A673 (cell line): ENCODE measurements at regions not wholly inside any gene's neighbourhood (a gene's known extent, or its start where the extent isn't known, plus 50 kb on each side); places are given as distances from the start of the nearest gene placed in this dataset.
A peak's percentile ranks its signal among the peaks of the same experiment; 100 is the strongest.

Source experiments
- BruUV-seq: library from RNA; stranded (reverse); fragments of 400-500 nt; replicated peaks from 2 replicates; lab custom pipeline; 2021; lab: Mats Ljungman, UMichigan
- CTCF ChIA-PET: fragments of 300-600 bp; sonication (Branson Sonifier 250); formaldehyde crosslinking; loops from one replicate; lab custom pipeline; 2022; ENCODE audit warnings: antibody characterized with exemption; lab: Charles Lee
- POLR2A ChIA-PET: fragments of 300-600 bp; sonication (Branson Sonifier 250); formaldehyde crosslinking; loops from one replicate; lab custom pipeline; 2022; ENCODE audit warnings: antibody characterized with exemption; ENCODE audit not compliant: low non-redundant PET; lab: Charles Lee
- DNase-seq: peaks from one replicate; pipeline ENCODE4 v3.0.0-alpha.2; 2015; ENCODE audit warnings: low spot score
- H3K27ac ChIP-seq: fragments of 200-600 bp; sonication (generic); 2 replicates; pipeline ENCODE4 v1.5.1; 2016; ENCODE audit warnings: mixed run types, low read depth, mild to moderate bottlenecking, mixed read lengths, antibody characterized with exemption, low read length; ENCODE audit not compliant: poor library complexity, severe bottlenecking
- H3K27me3 ChIP-seq: fragments of 200-600 bp; sonication (generic); replicated peaks from 2 replicates; pipeline ENCODE4 v1.6.1; 2017; ENCODE audit warnings: mixed run types, low read depth, mild to moderate bottlenecking, mixed read lengths, antibody characterized with exemption, low read length; ENCODE audit not compliant: insufficient read depth, poor library complexity
- H3K36me3 ChIP-seq: fragments of 200-600 bp; sonication (generic); 2 replicates; pipeline ENCODE4 v1.6.1; 2016; ENCODE audit warnings: mixed run types, mild to moderate bottlenecking, mixed read lengths, antibody characterized with exemption, low read length; ENCODE audit not compliant: insufficient read depth, poor library complexity, severe bottlenecking
- H3K4me1 ChIP-seq: fragments of 200-600 bp; sonication (generic); 2 replicates; pipeline ENCODE4 v1.6.1; 2017; ENCODE audit warnings: mixed run types, mild to moderate bottlenecking, mixed read lengths, antibody characterized with exemption, low read length; ENCODE audit not compliant: insufficient read depth, poor library complexity, severe bottlenecking
- H3K4me3 ChIP-seq: fragments of 200-600 bp; sonication (generic); 2 replicates; pipeline ENCODE4 v1.5.1; 2016; ENCODE audit warnings: low read depth, mixed run types, mild to moderate bottlenecking, mixed read lengths, low read length; ENCODE audit not compliant: poor library complexity, severe bottlenecking
- H3K9me3 ChIP-seq: fragments of 200-600 bp; sonication (generic); 2 replicates; pipeline ENCODE4 v1.6.1; 2016; ENCODE audit warnings: mixed run types, low read depth, mild to moderate bottlenecking, mixed read lengths, antibody characterized with exemption, low read length; ENCODE audit not compliant: poor library complexity, severe bottlenecking
- EZH2 ChIP-seq: fragments of 200-600 bp; sonication (generic); IDR thresholded peaks from 2 replicates; pipeline ENCODE4 v1.6.1; 2017; ENCODE audit warnings: borderline replicate concordance, low read depth, mild to moderate bottlenecking, mixed read lengths, antibody characterized with exemption, low read length; ENCODE audit not compliant: poor library complexity, severe bottlenecking
- intact Hi-C: fragments of 100-400 bp; cut with micrococcal nuclease; formaldehyde crosslinking; loops from one replicate; pipeline ENCODE4 v1.10.0; 2022; ENCODE audit not compliant: unreplicated experiment
- TF ChIP-seq, protein P1 (sequence below): fragments of 300-800, 200-600 bp; sonication (generic); conservative IDR thresholded peaks from 2 replicates; pipeline ENCODE4 v1.5.1; 2017; ENCODE audit warnings: low read depth, mild to moderate bottlenecking, antibody characterized with exemption, low read length, moderate library complexity, mixed read lengths

DNA sequence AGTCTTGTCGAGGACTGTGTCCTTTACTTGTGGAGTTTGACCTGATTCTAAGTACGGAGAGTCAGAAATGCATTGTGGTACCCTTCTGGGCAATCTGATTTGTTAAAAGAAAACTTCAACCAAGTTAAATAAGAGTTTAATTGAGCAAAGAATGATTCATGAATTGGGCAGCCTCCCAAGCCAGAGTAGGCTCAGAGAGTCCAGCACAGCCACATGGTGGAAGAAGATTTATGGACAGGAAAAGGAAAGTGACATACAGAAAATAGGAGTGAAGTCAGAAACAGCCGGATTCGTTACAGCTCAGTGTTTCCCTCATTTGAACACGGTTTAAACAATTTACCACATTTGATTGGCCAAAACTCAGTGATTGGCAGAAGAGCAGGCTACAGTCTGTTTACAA, 329.2 kb downstream of the DHX35 start:
- intact Hi-C loops, result no loop called here
- POLR2A ChIA-PET, result no interaction called here

DNA sequence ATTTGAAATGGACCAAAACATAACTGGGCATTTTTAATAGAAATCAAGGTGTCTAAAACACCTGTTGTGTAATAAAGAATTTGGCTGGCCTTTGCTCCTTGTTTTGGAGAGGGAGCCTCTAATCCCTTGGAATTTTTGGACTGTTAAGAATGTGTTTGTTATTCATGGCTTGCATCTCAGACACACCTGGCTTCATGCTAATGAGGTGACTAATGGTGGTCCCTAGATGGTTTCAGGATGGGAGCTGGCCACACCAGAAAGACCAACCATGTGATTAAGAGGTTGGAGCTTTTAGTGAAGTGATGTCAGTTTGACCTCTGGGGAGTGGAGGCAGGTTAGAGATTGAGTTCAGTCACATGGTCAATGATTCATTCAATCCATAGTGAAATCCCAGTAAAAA, 328.4 kb downstream of the DHX35 start:
- TF ChIP-seq, protein P1, sequence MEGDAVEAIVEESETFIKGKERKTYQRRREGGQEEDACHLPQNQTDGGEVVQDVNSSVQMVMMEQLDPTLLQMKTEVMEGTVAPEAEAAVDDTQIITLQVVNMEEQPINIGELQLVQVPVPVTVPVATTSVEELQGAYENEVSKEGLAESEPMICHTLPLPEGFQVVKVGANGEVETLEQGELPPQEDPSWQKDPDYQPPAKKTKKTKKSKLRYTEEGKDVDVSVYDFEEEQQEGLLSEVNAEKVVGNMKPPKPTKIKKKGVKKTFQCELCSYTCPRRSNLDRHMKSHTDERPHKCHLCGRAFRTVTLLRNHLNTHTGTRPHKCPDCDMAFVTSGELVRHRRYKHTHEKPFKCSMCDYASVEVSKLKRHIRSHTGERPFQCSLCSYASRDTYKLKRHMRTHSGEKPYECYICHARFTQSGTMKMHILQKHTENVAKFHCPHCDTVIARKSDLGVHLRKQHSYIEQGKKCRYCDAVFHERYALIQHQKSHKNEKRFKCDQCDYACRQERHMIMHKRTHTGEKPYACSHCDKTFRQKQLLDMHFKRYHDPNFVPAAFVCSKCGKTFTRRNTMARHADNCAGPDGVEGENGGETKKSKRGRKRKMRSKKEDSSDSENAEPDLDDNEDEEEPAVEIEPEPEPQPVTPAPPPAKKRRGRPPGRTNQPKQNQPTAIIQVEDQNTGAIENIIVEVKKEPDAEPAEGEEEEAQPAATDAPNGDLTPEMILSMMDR, result no peak
- no peak for TF ChIP-seq EZH2
- no peaks in the 10 kb centered on the region for H3K36me3 ChIP-seq
- no TSS peak for BruUV-seq
- DNase-seq, result no peak
- H3K4me3 ChIP-seq, result no peak overlapping the region
- H3K4me1 ChIP-seq, result no peaks in the 10 kb centered on the region
- ChIA-PET CTCF (no interaction called here), POLR2A (no interaction called here)
- H3K27ac ChIP-seq, result no peak overlapping the region
- no peaks in the 10 kb centered on the region for H3K27me3 ChIP-seq
- peaks cover 8% of the 10 kb centered on the region for H3K9me3 ChIP-seq
- intact Hi-C loops, result no loop called here

More for the DNA sequence above, 329.2 kb downstream of the DHX35 start:
- Histone ChIP-seq H3K4me1 (no peaks in the 10 kb centered on the region), H3K27ac (no peak overlapping the region), H3K9me3 (peaks cover 8% of the 10 kb centered on the region), H3K36me3 (no peaks in the 10 kb centered on the region), H3K4me3 (no peak overlapping the region), H3K27me3 (no peaks in the 10 kb centered on the region)
- BruUV-seq, result no TSS peak
- TF ChIP-seq, protein P1, result no peak
- no peak for TF ChIP-seq EZH2
- DNase-seq, result peak; percentile 66
- CTCF ChIA-PET, result no interaction called here

- BruUV-seq, result no TSS peak
- Histone ChIP-seq H3K27me3 (no peaks in the 10 kb centered on the region), H3K36me3 (no peaks in the 10 kb centered on the region), H3K4me3 (no peak overlapping the region), H3K9me3 (peaks cover 8% of the 10 kb centered on the region), H3K27ac (no peak overlapping the region), H3K4me1 (no peaks in the 10 kb centered on the region)
- CTCF ChIA-PET, result no interaction called here
- no peak for DNase-seq
- POLR2A ChIA-PET, result no interaction called here
- no peak for TF ChIP-seq EZH2
- TF ChIP-seq, protein P1, result no peak
- intact Hi-C loops, result no loop called here
Measured at GRCh38 chr20:39289831-39290230, 327.7 kb downstream of the DHX35 start.
